ENCODE measurements at regions not wholly inside any gene's neighbourhood (a gene's known extent, or its start where the extent isn't known, plus 50 kb on each side); places are given as distances from the start of the nearest gene placed in this dataset.

- TF ChIP-seq EP300 (IDR thresholded peaks at IDR 0.05) = no peak
- TF ChIP-seq POLR2AphosphoS5 (IDR thresholded peaks at IDR 0.05) = no peak
- no peak for TF ChIP-seq CTCF (IDR thresholded peaks at IDR 0.05)
- Histone ChIP-seq H3K27ac (peak overlapping the region in 1 of 4 donors; percentile 12), H3K4me3 (no peak overlapping the region), H3K9me3 (no peaks in the 10 kb centered on the region), H3K4me1 (peaks cover 0 to 7% (median 0%) of the 10 kb centered on the region in 4 donors), H3K36me3 (no peaks in the 10 kb centered on the region), H3K27me3 (no peaks in the 10 kb centered on the region)
- 52 to 57% methylated on average over 22 of the region's 22 CpGs for WGBS, 2 donors
- intact Hi-C loops (cut with DNase I) = no loop called here
- peak; percentile 62 for DNase-seq
These were observed 290.5 kb upstream of the FOXF1 start for GRCh38 chr16:86219655-86220445.

- Histone ChIP-seq H3K9me3 (no peaks in the 10 kb centered on the region), H3K4me3 (no peak overlapping the region), H3K36me3 (no peaks in the 10 kb centered on the region), H3K27me3 (no peaks in the 10 kb centered on the region), H3K27ac (no peak overlapping the region), H3K4me1 (peaks cover 0 to 7% (median 0%) of the 10 kb centered on the region in 4 donors)
- intact Hi-C loops (cut with DNase I) = no loop called here
- DNase-seq = peak; percentile 33
- TF ChIP-seq POLR2A (IDR thresholded peaks at IDR 0.05) = no peak
These were observed 289.8 kb upstream of the FOXF1 start for GRCh38 chr16:86220561-86220960.

- TF ChIP-seq CTCF (IDR thresholded peaks at IDR 0.05) (no peak), EP300 (IDR thresholded peaks at IDR 0.05) (no peak), POLR2AphosphoS5 (IDR thresholded peaks at IDR 0.05) (no peak), POLR2A (IDR thresholded peaks at IDR 0.05) (no peak)
- no peaks in the 10 kb centered on the region for H3K36me3 ChIP-seq
- no peak overlapping the region for H3K4me3 ChIP-seq
- H3K9me3 ChIP-seq = no peaks in the 10 kb centered on the region
- no peak overlapping the region for H3K27ac ChIP-seq
- 80 to 82% methylated on average over 8 of the region's 8 CpGs for WGBS, 2 donors
- intact Hi-C loops (cut with DNase I) = no loop called here
- peak; percentile 55 for DNase-seq
- H3K4me1 ChIP-seq = peaks cover 0 to 7% (median 0%) of the 10 kb centered on the region in 4 donors
- no peaks in the 10 kb centered on the region for H3K27me3 ChIP-seq
These were observed 289.2 kb upstream of the FOXF1 start for GRCh38 chr16:86221085-86221484.

- intact Hi-C loops (cut with DNase I) = no loop called here
- peak overlapping the region; percentile 40 to 54 (median 46) for H3K27ac ChIP-seq
- peak overlapping the region in 1 of 4 donors; percentile 21 for H3K4me3 ChIP-seq
- no peaks in the 10 kb centered on the region for H3K36me3 ChIP-seq
- H3K4me1 ChIP-seq = peaks cover 0 to 7% (median 0%) of the 10 kb centered on the region in 4 donors
- DNase-seq = peak; percentile 69
- H3K9me3 ChIP-seq = no peaks in the 10 kb centered on the region
- no peak for TF ChIP-seq POLR2A (IDR thresholded peaks at IDR 0.05)
- no peak for TF ChIP-seq EP300 (IDR thresholded peaks at IDR 0.05)
- peak in 1 of 4 donors; percentile 34 for TF ChIP-seq POLR2AphosphoS5 (IDR thresholded peaks at IDR 0.05)
- no peaks in the 10 kb centered on the region for H3K27me3 ChIP-seq
- 46 to 52% methylated on average over 13 of the region's 13 CpGs for WGBS, 2 donors
These were observed 287.8 kb upstream of the FOXF1 start for GRCh38 chr16:86222547-86222946.

- H3K9me3 ChIP-seq = no peaks in the 10 kb centered on the region
- TF ChIP-seq POLR2A (IDR thresholded peaks at IDR 0.05) (no peak), POLR2AphosphoS5 (IDR thresholded peaks at IDR 0.05) (peak in 1 of 4 donors; percentile 23)
- peak overlapping the region in 1 of 4 donors; percentile 21 for H3K4me3 ChIP-seq
- DNase-seq = peak; percentile 61
- H3K36me3 ChIP-seq = no peaks in the 10 kb centered on the region
- peaks cover 0 to 7% (median 0%) of the 10 kb centered on the region in 4 donors for H3K4me1 ChIP-seq
- H3K27me3 ChIP-seq = no peaks in the 10 kb centered on the region
- 26 to 47% methylated on average over 11 of the region's 11 CpGs for WGBS, 2 donors
- intact Hi-C loops (cut with DNase I) = no loop called here
- peak overlapping the region; percentile 40 to 54 (median 46) for H3K27ac ChIP-seq
These were observed 287.3 kb upstream of the FOXF1 start for GRCh38 chr16:86222965-86223551.

GRCh38 chr16:86224126-86224525, 286.2 kb upstream of the FOXF1 start:
- H3K27me3 ChIP-seq = no peaks in the 10 kb centered on the region
- no peak overlapping the region for H3K4me3 ChIP-seq
- no peaks in the 10 kb centered on the region for H3K36me3 ChIP-seq
- no peak for TF ChIP-seq POLR2AphosphoS5 (IDR thresholded peaks at IDR 0.05)
- TF ChIP-seq EP300 (IDR thresholded peaks at IDR 0.05) = no peak
- TF ChIP-seq CTCF (IDR thresholded peaks at IDR 0.05) = no peak
- TF ChIP-seq POLR2A (IDR thresholded peaks at IDR 0.05) = no peak
- peak; percentile 54 for DNase-seq
- 72 to 87% methylated on average over 5 of the region's 5 CpGs for WGBS, 2 donors
- H3K4me1 ChIP-seq = peaks cover 0 to 7% (median 0%) of the 10 kb centered on the region in 4 donors
- H3K9me3 ChIP-seq = no peaks in the 10 kb centered on the region
- peak overlapping the region in 2 of 4 donors; percentile 7 to 54 for H3K27ac ChIP-seq
- intact Hi-C loops (cut with DNase I) = no loop called here

All from sigmoid colon (tissue), 6 donors.